Middle frontal gyrus (tissue), 1 donor: ENCODE measurements at regions not wholly inside any gene's neighbourhood (a gene's known extent, or its start where the extent isn't known, plus 50 kb on each side); places are given as distances from the start of the nearest gene placed in this dataset.

Experiments
- DNase-seq: peaks from one replicate; pipeline ENCODE4 v3.0.0-alpha.2; 2015; ENCODE audit warnings: low spot score; ENCODE audit errors: extremely low spot score

GRCh38 chr10:3524086-3524960, 260.7 kb downstream of the KLF6 start:
- no peak for DNase-seq

- DNase-seq = no peak
These were observed 261.5 kb downstream of the KLF6 start for GRCh38 chr10:3523309-3524050.

DNA sequence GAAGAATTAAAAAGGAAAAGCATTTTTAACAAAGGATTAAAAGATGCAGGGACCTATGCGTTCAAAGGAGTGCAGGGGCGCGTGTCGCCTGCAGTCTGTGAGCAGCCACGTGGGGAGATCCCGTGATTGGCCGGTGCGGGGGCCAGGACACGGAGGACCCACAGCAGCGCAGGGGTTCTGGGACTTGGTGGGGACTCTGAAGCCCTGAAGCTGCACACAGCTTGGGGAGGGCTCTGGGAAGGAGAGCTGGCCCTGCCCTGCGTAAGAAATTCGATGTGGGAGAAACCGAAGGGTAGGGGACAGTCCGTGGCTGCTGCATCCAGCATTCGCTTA, 268.1 kb downstream of the KLF6 start:
- DNase-seq = no peak

GRCh38 chr10:3516234-3516922, 268.6 kb downstream of the KLF6 start:
- no peak for DNase-seq

GRCh38 chr10:3514691-3515090, 270.3 kb downstream of the KLF6 start:
- no peak for DNase-seq

DNA sequence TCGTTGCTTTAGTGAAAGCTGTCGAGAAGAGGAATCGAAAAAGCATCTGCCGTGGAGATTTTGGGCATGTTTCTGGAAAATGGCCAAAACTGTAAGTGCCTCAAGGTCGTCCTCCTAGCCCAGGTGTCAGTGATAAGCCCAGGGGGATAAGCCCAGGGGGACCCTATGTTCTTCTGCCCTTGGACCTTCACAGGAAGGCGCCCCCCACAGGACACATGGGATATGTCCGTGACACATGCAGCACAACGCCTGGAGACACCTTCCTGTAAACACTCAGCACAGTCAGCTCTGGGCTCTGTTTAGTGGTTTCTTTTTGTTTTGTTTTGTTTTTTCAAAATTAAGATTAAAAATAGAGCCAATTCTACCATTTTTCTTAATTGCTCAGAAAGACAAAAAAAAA, 272.7 kb downstream of the KLF6 start:
- no peak for DNase-seq

DNA sequence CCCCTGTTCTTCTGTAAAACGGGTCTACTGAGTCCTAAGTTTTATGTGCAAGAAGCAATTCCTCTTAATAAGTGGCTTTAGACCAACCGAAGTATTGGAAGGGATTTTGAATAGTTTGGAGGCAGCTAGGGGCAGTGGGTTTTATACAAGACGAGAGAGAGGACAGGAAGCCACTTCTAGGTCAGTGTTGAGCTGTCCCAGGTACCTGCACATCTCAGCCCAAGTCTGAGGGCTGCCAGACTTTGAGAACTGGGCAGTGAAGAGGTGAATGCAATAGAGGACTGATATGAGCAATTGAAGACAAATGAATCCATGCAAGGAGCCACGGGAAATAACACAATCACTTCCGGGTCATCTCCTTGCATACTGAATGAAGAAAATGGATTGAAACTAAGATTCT, 273.5 kb downstream of the KLF6 start:
- DNase-seq = no peak

DNA sequence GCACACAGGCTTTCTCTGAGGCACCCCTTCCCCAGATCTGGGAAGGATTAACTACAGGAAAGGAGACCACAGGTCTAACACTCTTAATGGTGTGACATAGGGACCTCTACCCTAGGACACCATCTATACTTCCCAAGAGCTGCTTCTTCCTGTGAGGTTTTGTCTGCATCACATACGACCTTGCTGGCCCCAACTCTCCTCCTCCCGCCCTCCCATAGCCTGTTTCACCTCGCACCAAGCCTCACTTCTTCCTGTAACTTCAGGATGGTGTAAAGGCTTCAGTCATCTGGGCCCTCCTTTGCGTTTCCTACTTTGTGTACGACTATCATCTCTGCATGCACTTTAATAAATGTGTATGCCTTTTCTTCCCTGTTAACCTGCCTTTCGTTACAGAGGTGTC, 274.3 kb downstream of the KLF6 start:
- no peak for DNase-seq

DNA sequence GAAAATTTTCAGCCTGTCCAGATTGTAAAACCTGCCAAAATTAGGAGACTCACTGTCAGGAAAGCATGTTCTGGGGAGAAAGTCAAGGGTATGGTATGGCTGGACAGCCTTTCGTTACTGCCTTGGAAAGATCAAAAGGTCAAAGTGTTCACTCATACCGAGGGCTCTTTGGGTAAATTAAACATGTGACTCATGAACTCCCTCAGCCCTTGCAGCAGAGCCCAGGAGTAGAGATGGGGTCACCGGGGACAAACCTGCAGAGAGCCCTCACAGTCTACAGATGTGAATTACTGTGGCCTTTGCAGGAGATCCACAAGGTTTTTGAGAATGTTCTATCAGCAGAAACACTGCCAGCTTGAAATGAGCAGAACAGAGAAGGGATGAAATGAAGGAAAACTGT, 275.7 kb downstream of the KLF6 start:
- DNase-seq = no peak

DNA sequence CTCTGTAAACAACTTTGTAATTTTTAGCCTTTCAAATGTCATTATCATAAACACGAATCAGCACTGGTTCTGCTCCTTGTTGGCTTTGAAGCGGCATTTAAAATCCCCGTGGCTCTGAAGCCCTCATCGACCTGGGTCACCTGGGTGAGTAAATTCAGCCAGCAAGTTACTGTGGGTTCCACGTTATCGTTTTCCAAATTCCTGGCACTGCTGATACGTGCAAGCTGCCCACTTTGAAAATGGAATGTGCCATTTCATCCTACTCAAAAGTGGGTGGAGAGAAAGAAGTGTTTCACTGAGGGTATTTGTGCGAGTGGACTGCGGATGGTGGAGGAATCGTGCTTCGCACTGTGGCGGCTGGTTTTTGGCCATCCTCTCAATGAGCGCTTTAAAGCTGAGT, 281.7 kb downstream of the KLF6 start:
- no peak for DNase-seq

GRCh38 chr10:3502673-3503072, 282.3 kb downstream of the KLF6 start:
- DNase-seq = no peak

- no peak for DNase-seq
These were observed 284.6 kb downstream of the KLF6 start for GRCh38 chr10:3500408-3500856.

DNA sequence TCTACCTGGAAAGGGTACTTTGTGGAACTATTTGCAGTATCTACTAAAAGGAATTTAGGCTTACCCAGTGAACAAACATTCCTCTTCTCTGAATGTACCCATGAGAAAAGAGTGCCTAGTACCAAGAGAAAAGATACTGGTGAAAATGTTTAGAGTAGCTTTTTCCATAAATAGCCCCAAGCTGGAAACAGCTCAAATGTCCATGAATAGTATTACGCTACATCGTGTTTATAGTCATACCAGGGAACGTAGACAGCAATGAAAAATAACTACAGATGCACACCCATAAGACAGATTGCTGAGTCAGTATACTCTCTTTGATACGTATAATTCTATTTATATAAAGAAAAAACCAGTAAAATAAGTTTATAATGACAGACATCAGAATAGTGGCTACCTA, 285.9 kb downstream of the KLF6 start:
- DNase-seq = no peak

DNA sequence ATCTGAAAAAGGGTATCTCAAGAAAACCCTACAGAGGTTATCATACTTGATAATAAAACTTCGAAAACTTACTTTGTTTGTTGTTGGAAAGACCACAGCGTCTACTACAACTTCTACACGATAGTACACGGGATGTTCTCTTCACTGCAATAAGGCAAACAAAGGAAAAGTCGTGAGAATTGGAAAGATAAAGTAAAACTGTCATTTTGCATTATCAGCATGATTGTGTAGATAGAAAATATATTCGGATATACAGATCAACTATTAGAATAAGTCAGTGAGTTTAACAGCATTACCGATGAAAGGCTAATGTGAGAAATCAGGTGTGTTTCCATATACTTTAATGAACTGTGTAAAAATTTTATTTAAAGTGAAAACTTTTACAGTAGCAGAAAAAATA, 287.4 kb downstream of the KLF6 start:
- DNase-seq = no peak

DNA sequence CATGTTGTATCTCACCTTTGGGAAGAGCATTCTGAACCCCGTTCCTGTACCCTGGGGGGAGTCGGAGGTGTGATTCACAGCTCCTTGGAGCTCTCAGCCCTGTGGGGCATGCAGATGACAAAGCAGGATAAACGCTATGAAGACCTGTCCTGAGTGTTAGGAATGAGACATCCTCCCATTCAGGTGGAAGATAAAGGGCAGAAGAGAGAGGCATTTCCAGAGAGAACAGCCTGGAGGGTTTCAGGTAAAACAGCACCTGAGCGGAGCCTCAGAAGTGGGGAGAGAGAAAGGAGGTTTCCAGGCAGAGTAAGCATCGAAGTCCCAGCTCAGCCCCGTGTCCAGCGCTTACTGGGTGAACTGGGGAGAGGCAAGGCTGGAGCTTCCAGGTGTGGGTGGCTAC, 288.9 kb downstream of the KLF6 start:
- no peak for DNase-seq

GRCh38 chr10:3495281-3495680, 289.7 kb downstream of the KLF6 start:
- no peak for DNase-seq

GRCh38 chr10:3494838-3495230, 290.2 kb downstream of the KLF6 start:
- no peak for DNase-seq

- no peak for DNase-seq
These were observed 290.7 kb downstream of the KLF6 start for GRCh38 chr10:3494131-3494837.

DNA sequence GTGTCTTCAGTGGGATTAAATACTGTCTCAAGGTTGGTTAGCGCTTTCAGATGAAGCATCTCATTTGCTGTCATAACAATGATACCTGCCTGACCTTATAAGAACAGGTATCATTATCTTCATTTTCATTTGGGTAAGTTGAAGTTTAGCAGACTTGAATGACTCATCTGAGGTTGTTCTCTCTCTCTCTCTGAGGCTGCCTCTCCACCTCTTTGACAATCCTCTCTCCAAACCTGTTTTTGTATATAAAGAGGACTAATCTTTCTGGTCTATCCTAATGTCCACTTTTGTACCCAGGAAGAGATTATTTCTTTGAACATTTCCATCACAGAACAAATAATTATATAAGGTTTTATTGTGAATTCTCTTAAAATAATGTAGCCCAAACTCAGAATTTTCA, 291.4 kb downstream of the KLF6 start:
- no peak for DNase-seq

DNA sequence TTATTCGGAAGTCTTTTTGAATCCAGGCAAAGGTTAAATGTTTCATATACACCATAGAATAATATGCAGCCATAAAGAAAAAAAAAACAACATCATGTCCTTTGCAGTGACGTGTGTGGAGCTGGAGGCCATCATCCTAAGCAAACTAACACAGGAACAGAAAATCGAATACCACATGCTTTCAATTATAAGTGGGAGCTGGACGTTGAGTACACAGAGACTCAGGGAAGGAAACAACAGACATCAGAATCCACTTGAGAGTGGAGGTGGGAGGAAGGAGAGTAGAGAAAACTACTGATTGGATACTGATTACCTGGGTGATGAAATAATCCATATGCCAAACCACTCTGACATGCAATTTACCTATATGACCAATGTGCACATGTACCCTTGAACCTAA, 293.4 kb downstream of the KLF6 start:
- no peak for DNase-seq

DNA sequence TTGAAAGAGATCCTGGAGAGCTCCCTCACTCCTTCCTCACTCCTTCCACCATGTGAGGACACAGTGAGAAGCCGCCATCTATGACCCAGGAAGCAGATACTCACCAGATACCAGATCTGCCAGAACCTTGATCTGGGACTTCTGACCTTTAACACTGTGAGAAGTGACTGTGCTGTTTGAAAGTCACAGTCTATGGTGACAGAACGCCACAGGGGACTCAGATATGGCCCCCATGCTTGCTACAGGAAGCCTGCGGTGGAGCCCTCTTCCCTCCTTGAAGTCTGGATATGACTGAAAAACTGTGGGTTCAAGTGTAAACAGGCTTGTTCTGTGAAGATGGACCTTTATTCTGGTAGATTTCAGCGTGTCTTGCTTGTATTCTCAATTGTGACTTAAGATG, 297.8 kb downstream of the KLF6 start:
- no peak for DNase-seq
